Hepatocyte (in vitro differentiated cells): ENCODE measurements at regions not wholly inside any gene's neighbourhood (a gene's known extent, or its start where the extent isn't known, plus 50 kb on each side); places are given as distances from the start of the nearest gene placed in this dataset.

Experiments used
- CTCF ChIP-seq: fragments of 200-600 bp; sonication (generic); IDR thresholded peaks from 2 replicates; pipeline ENCODE4 v1.5.1; 2016; ENCODE audit warnings: antibody characterized with exemption, mild to moderate bottlenecking; ENCODE audit not compliant: poor library complexity
- EZH2 ChIP-seq: fragments of 200-600 bp; sonication (generic); IDR thresholded peaks from 2 replicates; pipeline ENCODE4 v1.6.1; 2016; ENCODE audit warnings: antibody characterized with exemption, mild to moderate bottlenecking, borderline replicate concordance

- TF ChIP-seq CTCF (no peak), EZH2 (no peak)
These were observed 108.2 kb downstream of the NAV1 start for GRCh38 chr1:201647094-201647493.
